ENCODE measurements at regions not wholly inside any gene's neighbourhood (a gene's known extent, or its start where the extent isn't known, plus 50 kb on each side); places are given as distances from the start of the nearest gene placed in this dataset.

- no peak for TF ChIP-seq CTCF (conservative IDR thresholded peaks at IDR 0.05)
- TF ChIP-seq ZFX (IDR thresholded peaks at IDR 0.05): no peak
Measured at GRCh38 chr9:119577881-119578280, 208.6 kb upstream of the BRINP1 start.
